GM12865 (cell line): ENCODE measurements at regions not wholly inside any gene's neighbourhood (a gene's known extent, or its start where the extent isn't known, plus 50 kb on each side); places are given as distances from the start of the nearest gene placed in this dataset.

ENCODE experiments used
- DNase-seq: peaks from one replicate; pipeline ENCODE4 v3.0.0; 2010; ENCODE audit warnings: low read depth
- H3K4me3 ChIP-seq: 2 replicates; pipeline ENCODE4 v1.5.1; 2011; ENCODE audit warnings: mild to moderate bottlenecking, low read depth, low read length, control low read depth
- TF ChIP-seq, protein P1 (sequence below): IDR thresholded peaks from 2 replicates; pipeline ENCODE4 v1.5.1; 2011; ENCODE audit warnings: low read length, control low read depth, low read depth, inconsistent platforms; ENCODE audit not compliant: insufficient read depth; ENCODE audit errors: missing control alignments

DNA sequence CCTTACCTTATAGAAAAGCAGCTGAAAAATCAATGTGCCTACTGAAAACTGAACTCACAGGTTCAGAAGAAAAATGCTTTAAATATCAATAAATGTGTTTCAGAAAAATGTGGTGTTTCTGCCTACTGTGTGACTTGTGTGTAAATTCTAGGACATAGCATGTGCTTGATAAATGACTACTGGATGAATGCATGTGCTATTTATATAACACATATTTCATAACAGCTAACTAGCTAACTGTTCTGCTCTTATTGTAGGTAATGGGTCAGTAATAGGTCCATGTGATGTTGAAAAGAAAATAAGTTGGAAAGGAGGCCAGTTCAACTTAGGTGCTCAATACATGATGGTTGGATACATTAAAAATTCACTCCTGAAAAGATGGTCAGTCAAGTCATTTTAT, 993.0 kb upstream of the LCORL start:
- no peak for DNase-seq
- H3K4me3 ChIP-seq = no peak overlapping the region
- TF ChIP-seq, protein P1, sequence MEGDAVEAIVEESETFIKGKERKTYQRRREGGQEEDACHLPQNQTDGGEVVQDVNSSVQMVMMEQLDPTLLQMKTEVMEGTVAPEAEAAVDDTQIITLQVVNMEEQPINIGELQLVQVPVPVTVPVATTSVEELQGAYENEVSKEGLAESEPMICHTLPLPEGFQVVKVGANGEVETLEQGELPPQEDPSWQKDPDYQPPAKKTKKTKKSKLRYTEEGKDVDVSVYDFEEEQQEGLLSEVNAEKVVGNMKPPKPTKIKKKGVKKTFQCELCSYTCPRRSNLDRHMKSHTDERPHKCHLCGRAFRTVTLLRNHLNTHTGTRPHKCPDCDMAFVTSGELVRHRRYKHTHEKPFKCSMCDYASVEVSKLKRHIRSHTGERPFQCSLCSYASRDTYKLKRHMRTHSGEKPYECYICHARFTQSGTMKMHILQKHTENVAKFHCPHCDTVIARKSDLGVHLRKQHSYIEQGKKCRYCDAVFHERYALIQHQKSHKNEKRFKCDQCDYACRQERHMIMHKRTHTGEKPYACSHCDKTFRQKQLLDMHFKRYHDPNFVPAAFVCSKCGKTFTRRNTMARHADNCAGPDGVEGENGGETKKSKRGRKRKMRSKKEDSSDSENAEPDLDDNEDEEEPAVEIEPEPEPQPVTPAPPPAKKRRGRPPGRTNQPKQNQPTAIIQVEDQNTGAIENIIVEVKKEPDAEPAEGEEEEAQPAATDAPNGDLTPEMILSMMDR = no peak

DNA sequence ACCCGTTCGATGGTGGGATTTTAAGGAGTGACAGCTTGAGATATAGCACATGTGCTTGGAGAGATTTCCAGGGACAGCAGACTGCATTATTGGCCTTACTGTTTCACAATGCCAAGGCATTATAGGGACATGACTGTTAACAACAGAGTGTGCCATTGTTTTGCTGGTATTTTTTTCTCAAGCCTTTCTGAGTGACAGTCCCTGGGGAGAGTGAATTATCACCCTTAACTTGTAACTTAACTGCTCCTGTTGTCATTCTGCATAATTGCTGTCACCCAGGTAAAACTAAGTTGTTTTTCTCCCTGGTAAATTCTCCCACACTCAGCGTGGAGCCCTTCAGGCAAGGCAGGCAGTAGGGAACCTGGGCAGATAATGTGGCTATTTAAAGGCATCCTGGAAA, 989.2 kb upstream of the LCORL start:
- H3K4me3 ChIP-seq = no peak overlapping the region
- TF ChIP-seq, protein P1 = no peak
- DNase-seq = no peak

DNA sequence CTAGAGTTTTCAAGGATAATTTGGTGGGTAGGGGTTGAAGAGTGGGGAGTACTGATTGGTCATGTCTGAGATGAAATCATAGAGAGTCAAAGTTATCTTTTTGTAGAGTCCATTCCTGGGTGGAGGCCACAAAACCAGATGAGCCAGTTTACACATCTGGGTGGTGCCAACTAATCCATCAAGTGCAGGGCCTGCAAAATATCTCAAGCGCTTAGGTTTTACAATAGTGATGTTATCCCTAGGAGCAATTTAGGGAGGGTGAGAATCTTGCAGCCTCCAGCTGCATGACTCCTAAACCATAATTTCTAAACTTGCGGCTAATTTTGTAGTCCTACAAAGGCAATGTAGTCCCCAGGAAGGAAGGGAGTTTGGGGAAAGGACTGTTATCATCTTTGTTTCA, 988.3 kb upstream of the LCORL start:
- H3K4me3 ChIP-seq = no peak overlapping the region
- DNase-seq = no peak
- TF ChIP-seq, protein P1 = no peak

DNA sequence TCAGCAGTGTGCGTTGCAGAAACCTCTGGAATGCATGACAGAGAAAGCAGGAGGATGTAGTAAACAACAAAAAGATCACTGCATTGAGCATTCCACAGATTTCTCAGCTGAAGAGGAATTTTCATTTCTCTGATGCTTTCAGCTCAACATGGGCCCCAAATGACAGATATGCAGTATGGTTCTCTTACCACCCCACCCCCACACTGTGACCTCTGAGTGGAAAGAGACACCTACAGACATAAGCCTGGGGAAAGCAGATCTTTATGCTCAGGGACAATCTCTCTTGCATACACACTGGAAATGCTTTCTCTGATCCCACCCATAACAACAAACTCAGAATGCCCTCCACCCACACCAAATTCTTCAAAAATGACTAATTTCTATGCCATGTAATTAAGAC, 983.7 kb upstream of the LCORL start:
- TF ChIP-seq, protein P1 = no peak
- no peak overlapping the region for H3K4me3 ChIP-seq
- DNase-seq = no peak

DNA sequence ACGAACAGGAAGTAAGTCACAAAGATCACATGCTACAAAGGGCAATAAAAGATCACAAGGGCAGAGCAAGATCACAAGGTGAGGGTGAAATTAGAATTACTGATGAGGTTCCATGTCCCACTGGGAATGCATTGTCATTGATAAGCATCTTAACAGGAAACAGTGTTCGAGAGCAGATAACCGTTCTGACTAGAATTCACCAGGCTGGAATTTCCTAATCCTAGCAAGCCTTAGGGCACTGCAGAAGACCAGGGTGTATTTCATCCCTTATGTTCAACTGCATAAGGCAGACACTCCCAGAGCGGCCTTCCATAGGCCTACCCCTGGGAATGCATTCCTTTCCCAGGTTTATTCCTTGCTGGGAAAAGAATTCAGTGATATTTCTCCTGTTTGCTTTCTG, 980.6 kb upstream of the LCORL start:
- TF ChIP-seq, protein P1 = no peak
- DNase-seq = no peak
- no peak overlapping the region for H3K4me3 ChIP-seq

DNA sequence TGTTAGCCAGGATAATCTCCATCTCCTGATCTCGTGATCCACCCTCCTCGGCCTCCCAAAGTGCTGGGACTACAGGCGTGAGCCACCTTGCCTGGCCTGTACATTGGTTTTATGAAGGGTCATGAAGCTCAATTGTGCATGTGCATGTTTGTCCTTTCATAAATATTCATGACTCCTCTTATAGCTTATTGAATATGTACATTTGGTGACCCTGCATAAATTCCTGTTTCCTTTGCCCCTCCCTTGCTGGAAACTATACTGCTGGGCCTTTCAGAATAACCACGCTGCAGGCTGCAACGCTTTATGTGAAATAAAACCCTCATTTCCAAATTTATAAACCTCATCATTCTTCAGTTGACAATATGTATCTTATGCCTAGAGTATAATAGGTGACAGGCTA, 978.0 kb upstream of the LCORL start:
- no peak for DNase-seq
- H3K4me3 ChIP-seq = no peak overlapping the region
- TF ChIP-seq, protein P1 = no peak

DNA sequence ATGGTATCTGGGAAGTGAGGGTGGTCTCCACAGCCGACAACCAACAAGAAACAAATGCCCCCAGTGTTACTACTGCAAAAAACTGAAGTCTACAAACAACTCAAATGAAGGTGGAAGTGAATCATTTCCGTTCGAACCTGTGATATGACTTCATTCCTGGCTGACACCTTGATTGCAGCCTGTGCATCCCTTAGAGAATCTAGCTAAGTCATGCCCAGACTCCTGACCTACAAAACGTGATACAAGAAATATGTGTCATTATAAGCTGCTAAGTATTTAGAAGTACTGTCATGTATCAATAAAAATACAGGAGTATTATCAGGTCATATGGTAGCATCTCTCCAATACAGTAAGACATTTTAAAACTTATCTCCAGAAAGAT, 959.7 kb upstream of the LCORL start:
- TF ChIP-seq, protein P1 = no peak
- peak; percentile 31 for DNase-seq
- H3K4me3 ChIP-seq = no peak overlapping the region
